ENCODE measurements at regions not wholly inside any gene's neighbourhood (a gene's known extent, or its start where the extent isn't known, plus 50 kb on each side); places are given as distances from the start of the nearest gene placed in this dataset.

DNA sequence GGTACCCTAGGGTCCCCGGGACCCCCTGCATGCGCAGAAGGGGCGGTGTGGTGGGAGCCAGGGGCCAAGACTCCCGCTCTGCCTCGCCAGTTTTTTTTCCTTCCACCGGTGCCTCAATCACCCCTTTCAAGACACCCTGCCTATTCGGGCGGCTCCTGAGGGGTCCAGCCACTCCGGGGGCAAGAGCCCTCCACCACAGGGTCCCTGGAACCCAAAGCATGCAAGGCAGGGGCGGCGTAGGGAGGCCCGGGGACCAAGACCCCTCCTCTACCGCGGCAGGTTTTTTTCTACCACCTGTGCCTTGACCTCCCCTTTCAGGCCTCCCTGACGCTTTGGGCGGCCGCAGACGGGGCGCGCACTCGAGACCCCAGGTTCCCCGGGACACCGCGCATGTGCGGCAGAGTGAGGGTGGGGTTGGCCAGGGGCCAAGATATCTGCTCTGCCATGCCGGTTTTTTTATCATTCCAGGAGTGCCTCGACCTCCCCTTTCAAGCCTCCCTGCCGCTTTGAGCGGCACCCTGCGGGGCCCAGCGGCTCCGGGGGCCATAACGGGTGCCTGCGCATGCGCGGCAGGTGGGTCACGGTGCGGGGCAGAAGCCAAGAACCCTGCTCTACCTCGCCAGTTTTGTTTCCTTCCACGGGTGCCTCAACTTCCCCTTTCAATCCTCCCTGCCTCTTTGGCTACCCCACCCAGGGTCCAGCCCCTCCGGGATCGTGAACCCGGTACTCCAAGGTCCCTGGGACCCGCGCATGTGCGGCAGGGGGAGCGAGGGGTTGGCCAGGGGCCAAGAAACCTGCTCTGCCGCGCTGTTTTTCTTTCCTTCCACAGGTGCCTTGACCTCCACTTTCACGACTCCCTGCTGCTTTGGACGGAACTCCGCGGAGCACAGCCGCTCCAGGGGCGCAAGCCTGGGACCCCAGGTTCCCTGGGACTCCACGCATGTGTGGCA lies 328.1 kb downstream of the ALG10 start:
- Histone ChIP-seq H3K4me1 (ENCODE audit: insufficient read depth, insufficient read length) (peaks cover 54% of the 10 kb centered on the region), H3K9me3 (ENCODE audit: insufficient read depth, low read length) (no peaks in the 10 kb centered on the region), H3K4me3 (ENCODE audit: insufficient read length, low read depth) (peak overlapping the region; percentile 5), H3K36me3 (ENCODE audit: insufficient read depth, insufficient read length, low read length) (no peaks in the 10 kb centered on the region), H3K27me3 (ENCODE audit: insufficient read depth, insufficient read length) (peaks cover 100% of the 10 kb centered on the region), H3K9ac (ENCODE audit: insufficient read length, low read depth) (peak overlapping the region; percentile 17)
- no peak for DNase-seq (ENCODE audit: low read depth, low spot score)
- TF ChIP-seq SUZ12 (IDR thresholded peaks at IDR 0.05; ENCODE audit: extremely low read depth, insufficient read depth, insufficient read length) (peak; percentile 71), ZNF274 (IDR thresholded peaks at IDR 0.05; ENCODE audit: low read depth, low read length) (no peak), YY1 (IDR thresholded peaks at IDR 0.05; ENCODE audit: insufficient read depth, insufficient read length) (no peak)

DNA sequence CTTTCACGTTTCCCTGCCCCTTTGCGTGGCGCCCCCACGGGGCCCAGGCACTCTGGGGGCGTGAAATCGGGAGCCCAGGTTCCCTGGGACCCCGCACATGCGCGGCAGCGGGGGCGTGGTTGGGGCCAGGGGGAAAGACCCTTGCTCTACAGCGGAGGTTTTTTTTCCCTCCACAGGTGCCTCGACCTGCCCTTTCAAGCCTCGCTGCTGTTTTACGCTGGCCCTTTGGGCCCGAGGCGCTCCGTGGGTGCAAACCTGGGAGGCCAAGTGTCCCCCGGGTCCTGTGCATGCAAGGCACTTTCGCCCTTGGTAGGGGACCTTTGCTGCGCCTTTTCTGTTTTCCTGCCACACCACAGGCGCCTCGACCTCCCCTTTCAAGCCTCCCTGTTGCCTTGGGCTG lies 329.8 kb downstream of the ALG10 start:
- Histone ChIP-seq H3K36me3 (ENCODE audit: insufficient read depth, insufficient read length, low read length) (no peaks in the 10 kb centered on the region), H3K9ac (ENCODE audit: insufficient read length, low read depth) (peak overlapping the region; percentile 73), H3K4me3 (ENCODE audit: insufficient read length, low read depth) (peak overlapping the region; percentile 40), H3K9me3 (ENCODE audit: insufficient read depth, low read length) (no peaks in the 10 kb centered on the region), H3K27me3 (ENCODE audit: insufficient read depth, insufficient read length) (peaks cover 100% of the 10 kb centered on the region), H3K4me1 (ENCODE audit: insufficient read depth, insufficient read length) (peaks cover 46% of the 10 kb centered on the region)
- no peak for DNase-seq (ENCODE audit: low read depth, low spot score)
- peak; percentile 84 for TF ChIP-seq SUZ12 (IDR thresholded peaks at IDR 0.05; ENCODE audit: extremely low read depth, insufficient read depth, insufficient read length)
- TF ChIP-seq ZNF274 (IDR thresholded peaks at IDR 0.05; ENCODE audit: low read depth, low read length) = no peak
- no peak for TF ChIP-seq YY1 (IDR thresholded peaks at IDR 0.05; ENCODE audit: insufficient read depth, insufficient read length)

DNA sequence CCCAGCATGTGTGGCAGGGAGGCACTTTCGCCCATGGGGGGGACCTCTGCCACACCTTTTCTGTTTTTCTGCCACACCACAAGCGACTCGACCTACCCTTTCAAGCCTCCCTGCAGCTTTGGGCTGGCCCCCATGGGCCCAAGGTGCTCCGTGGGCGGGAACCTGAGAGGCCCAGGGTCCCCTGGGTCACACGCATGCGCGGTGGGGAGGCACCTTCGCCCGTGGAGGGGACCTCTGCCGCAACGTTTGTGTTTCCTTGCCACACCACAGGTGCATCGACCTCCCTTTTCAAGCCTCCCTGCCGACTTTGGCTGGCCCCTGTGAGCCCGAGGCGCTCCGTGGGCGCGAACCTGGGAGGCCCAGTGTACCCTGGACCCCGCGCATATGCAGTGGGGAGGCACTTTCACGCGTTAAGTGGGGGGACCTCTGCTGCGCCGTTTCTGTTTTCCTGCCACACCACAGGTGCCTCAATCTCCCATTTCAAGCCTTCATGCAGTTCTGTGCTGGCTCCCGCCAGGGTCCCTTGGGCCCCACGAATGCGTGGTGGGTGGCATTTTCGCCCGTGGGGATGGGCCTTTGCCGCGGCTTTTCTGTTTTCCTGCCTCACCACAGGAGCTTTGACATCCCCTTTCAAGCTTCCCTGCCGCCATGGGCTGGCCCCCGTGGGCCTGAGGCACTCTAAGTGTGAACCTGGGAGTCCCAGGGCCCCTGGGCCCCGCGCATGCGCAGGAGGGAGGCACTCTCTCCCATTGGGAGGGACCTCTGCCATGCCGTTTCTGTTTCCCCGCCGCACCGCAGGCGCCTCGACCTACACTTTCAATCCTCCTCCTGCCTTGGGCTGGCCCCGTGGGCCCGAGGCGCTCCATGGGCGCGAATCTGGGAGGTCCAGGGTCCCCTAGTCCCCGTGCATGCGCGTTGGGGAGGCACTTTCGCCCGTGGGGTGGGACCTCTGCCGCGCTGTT lies 332.2 kb downstream of the ALG10 start:
- Histone ChIP-seq H3K27me3 (ENCODE audit: insufficient read depth, insufficient read length) (peaks cover 96% of the 10 kb centered on the region), H3K36me3 (ENCODE audit: insufficient read depth, insufficient read length, low read length) (no peaks in the 10 kb centered on the region), H3K4me1 (ENCODE audit: insufficient read depth, insufficient read length) (peaks cover 41% of the 10 kb centered on the region), H3K9ac (ENCODE audit: insufficient read length, low read depth) (peak overlapping the region; percentile 54), H3K9me3 (ENCODE audit: insufficient read depth, low read length) (no peaks in the 10 kb centered on the region), H3K4me3 (ENCODE audit: insufficient read length, low read depth) (peak overlapping the region; percentile 24)
- no peak for TF ChIP-seq YY1 (IDR thresholded peaks at IDR 0.05; ENCODE audit: insufficient read depth, insufficient read length)
- no peak for TF ChIP-seq SUZ12 (IDR thresholded peaks at IDR 0.05; ENCODE audit: extremely low read depth, insufficient read depth, insufficient read length)
- TF ChIP-seq ZNF274 (IDR thresholded peaks at IDR 0.05; ENCODE audit: low read depth, low read length) = no peak
- no peak for DNase-seq (ENCODE audit: low read depth, low spot score)

DNA sequence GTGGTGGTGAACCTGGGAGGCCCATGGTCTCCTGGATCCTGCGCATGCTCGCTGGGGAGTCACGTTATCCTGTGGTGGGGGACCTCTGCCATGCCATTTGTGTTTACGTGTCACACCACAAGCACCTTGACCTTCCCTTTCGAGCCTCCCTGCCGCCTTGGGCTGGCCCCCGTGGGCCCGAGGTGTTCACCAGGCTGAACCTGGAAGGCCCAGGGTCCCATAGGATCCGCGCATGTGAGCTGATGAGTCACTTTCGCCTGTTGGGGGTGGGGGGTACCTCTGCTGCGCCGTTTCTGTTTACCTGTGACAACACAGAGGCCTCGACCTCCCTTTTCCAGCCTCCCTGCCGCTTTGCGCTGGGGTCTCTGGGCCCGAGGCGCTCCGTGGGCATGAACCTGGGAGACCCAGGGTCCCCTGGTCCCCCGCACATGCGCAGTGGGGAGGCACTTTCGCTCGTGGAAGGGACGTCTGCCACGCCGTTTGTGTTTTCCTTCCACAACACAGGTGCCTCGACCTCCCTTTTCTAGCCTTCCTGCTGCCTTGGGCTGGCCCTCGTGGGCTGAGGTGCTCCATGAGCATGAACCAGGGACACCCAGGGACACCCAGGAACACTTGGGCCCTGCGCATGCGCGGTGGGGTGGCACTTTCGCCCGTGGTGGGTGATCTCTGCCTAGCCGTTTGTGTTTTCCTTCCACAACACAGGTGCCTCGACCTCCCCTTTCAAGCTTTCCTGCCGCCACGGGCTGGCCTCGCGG lies 334.1 kb downstream of the ALG10 start:
- H3K36me3 ChIP-seq (ENCODE audit: insufficient read depth, insufficient read length, low read length) = no peaks in the 10 kb centered on the region

DNA sequence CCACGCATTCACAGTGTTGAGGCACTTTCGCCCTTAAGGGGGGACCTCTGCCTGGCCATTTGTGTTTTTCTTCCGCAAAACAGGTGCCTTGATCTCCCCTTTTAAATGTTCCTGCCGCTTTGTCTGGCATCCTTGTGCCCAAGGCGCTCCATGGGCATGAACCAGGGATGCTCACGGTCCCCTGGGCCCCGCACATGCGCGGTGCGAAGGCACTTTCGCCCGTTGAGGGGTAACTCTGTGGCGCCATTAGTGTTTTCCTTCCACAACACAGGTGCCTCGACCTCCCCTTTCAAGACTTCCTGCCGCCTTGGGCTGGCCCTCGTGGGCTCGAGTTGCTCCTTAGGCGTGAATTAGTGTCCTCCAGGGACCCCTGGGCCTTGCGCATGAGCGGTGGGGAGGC lies 335.5 kb downstream of the ALG10 start:
- TF ChIP-seq YY1 (IDR thresholded peaks at IDR 0.05; ENCODE audit: insufficient read depth, insufficient read length) = no peak
- no peak for TF ChIP-seq ZNF274 (IDR thresholded peaks at IDR 0.05; ENCODE audit: low read depth, low read length)
- no peak for TF ChIP-seq SUZ12 (IDR thresholded peaks at IDR 0.05; ENCODE audit: extremely low read depth, insufficient read depth, insufficient read length)
- H3K9me3 ChIP-seq (ENCODE audit: insufficient read depth, low read length) = no peaks in the 10 kb centered on the region
- no peaks in the 10 kb centered on the region for H3K36me3 ChIP-seq (ENCODE audit: insufficient read depth, insufficient read length, low read length)
- H3K4me3 ChIP-seq (ENCODE audit: insufficient read length, low read depth) = no peak overlapping the region
- H3K4me1 ChIP-seq (ENCODE audit: insufficient read depth, insufficient read length) = peaks cover 26% of the 10 kb centered on the region
- no peak for DNase-seq (ENCODE audit: low read depth, low spot score)
- peaks cover 66% of the 10 kb centered on the region for H3K27me3 ChIP-seq (ENCODE audit: insufficient read depth, insufficient read length)
- H3K9ac ChIP-seq (ENCODE audit: insufficient read length, low read depth) = no peak overlapping the region

More for the DNA sequence above, 334.1 kb downstream of the ALG10 start:
- no peaks in the 10 kb centered on the region for H3K9me3 ChIP-seq (ENCODE audit: insufficient read depth, low read length)
- no peak for DNase-seq (ENCODE audit: low read depth, low spot score)
- TF ChIP-seq SUZ12 (IDR thresholded peaks at IDR 0.05; ENCODE audit: extremely low read depth, insufficient read depth, insufficient read length) (no peak), YY1 (IDR thresholded peaks at IDR 0.05; ENCODE audit: insufficient read depth, insufficient read length) (no peak)
- H3K27me3 ChIP-seq (ENCODE audit: insufficient read depth, insufficient read length) = peaks cover 80% of the 10 kb centered on the region
- H3K4me3 ChIP-seq (ENCODE audit: insufficient read length, low read depth) = no peak overlapping the region
- H3K4me1 ChIP-seq (ENCODE audit: insufficient read depth, insufficient read length) = peaks cover 35% of the 10 kb centered on the region
- H3K9ac ChIP-seq (ENCODE audit: insufficient read length, low read depth) = no peak overlapping the region

DNA sequence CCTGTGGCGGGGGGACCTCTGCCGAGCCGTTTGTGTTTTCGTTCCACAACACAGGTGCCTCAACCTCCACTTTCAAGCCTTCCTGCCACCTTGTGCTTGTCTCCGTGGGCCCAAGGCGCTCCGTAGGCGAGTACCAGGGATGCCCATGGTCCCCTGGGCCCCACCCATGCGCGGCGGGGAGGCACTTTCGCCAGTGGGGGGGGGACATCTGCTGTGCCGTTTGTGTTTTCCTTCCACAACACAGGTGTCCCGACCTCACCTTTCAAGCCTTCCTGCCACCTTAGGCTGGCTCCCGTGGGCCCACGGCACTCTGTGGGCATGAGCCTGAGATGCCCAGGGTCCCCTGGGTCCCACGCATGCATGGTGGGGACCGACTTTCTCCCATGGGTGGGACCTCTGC lies 335.9 kb downstream of the ALG10 start:
- H3K36me3 ChIP-seq (ENCODE audit: insufficient read depth, insufficient read length, low read length) = no peaks in the 10 kb centered on the region
- TF ChIP-seq YY1 (IDR thresholded peaks at IDR 0.05; ENCODE audit: insufficient read depth, insufficient read length) (no peak), ZNF274 (IDR thresholded peaks at IDR 0.05; ENCODE audit: low read depth, low read length) (no peak), SUZ12 (IDR thresholded peaks at IDR 0.05; ENCODE audit: extremely low read depth, insufficient read depth, insufficient read length) (no peak)
- H3K4me3 ChIP-seq (ENCODE audit: insufficient read length, low read depth) = no peak overlapping the region
- H3K9me3 ChIP-seq (ENCODE audit: insufficient read depth, low read length) = no peaks in the 10 kb centered on the region
- H3K9ac ChIP-seq (ENCODE audit: insufficient read length, low read depth) = no peak overlapping the region
- peaks cover 62% of the 10 kb centered on the region for H3K27me3 ChIP-seq (ENCODE audit: insufficient read depth, insufficient read length)
- peaks cover 26% of the 10 kb centered on the region for H3K4me1 ChIP-seq (ENCODE audit: insufficient read depth, insufficient read length)
- DNase-seq (ENCODE audit: low read depth, low spot score) = no peak
